Endothelial cell of umbilical vein (primary cell): ENCODE measurements at regions not wholly inside any gene's neighbourhood (a gene's known extent, or its start where the extent isn't known, plus 50 kb on each side); places are given as distances from the start of the nearest gene placed in this dataset.

Experiments
- BruUV-seq: library from RNA; stranded (reverse); fragments of 400-500 nt; replicated peaks from 2 replicates; lab custom pipeline; 2021; lab: Mats Ljungman, UMichigan
- CTCF ChIA-PET: fragments of 300-600, 350-600 bp; sonication (Branson Sonifier 250); formaldehyde crosslinking; loops from one replicate; lab custom pipeline; 2021; ENCODE audit warnings: antibody characterized with exemption, inconsistent platforms; lab: Charles Lee
- POLR2A ChIA-PET: fragments of 300-600, 350-600 bp; sonication (Branson Sonifier 250); formaldehyde crosslinking; loops from one replicate; lab custom pipeline; 2021; ENCODE audit warnings: antibody characterized with exemption, inconsistent platforms; lab: Charles Lee
- DNase-seq: peaks from one replicate; pipeline ENCODE4 v3.0.0-alpha.2; 2011; ENCODE audit warnings: low read depth, low spot score
- FAIRE-seq: peaks from 2 replicates; lab custom pipeline; 2011; peaks lifted over from hg19 to GRCh38; lab: Jason Lieb, UNC
- H2AFZ ChIP-seq: 2 replicates; pipeline ENCODE4 v1.6.0; 2012; ENCODE audit warnings: low read depth, low read length, control low read depth, inconsistent platforms
- H3K27ac ChIP-seq: 2 replicates; pipeline ENCODE4 v1.5.1; 2011; ENCODE audit warnings: low read depth, mild to moderate bottlenecking, control low read depth, low read length, moderate library complexity; ENCODE audit not compliant: insufficient read depth
- H3K27me3 ChIP-seq, 2 experiments: 2 replicates each; pipeline versions ENCODE4 v1.6.0 to v1.6.1; 2011; ENCODE audit warnings: low read length in 2 of 2, mixed read lengths in 1 of 2; ENCODE audit not compliant: control insufficient read depth in 2 of 2, insufficient read depth in 2 of 2
- H3K36me3 ChIP-seq, 2 experiments: 2 replicates in 1 of 2; 3 replicates in 1 of 2; pipeline ENCODE4 v1.5.1; 2011; ENCODE audit warnings: low read length in 2 of 2, mild to moderate bottlenecking in 1 of 2, moderate library complexity in 1 of 2; ENCODE audit not compliant: control insufficient read depth in 2 of 2, insufficient read depth in 2 of 2; ENCODE audit errors: extremely low read depth in 1 of 2
- H3K4me1 ChIP-seq: 3 replicates; pipeline ENCODE4 v1.5.1; 2011; ENCODE audit warnings: mild to moderate bottlenecking, low read length; ENCODE audit not compliant: control insufficient read depth, insufficient read depth; ENCODE audit errors: extremely low read depth
- H3K4me2 ChIP-seq: 2 replicates; pipeline ENCODE4 v1.6.1; 2011; ENCODE audit warnings: low read length, control low read depth, mixed read lengths; ENCODE audit not compliant: insufficient read depth
- H3K4me3 ChIP-seq, 3 experiments: fragments of 200-600 bp in 1 of 3; sonication (generic), shearing (Covaris generic) in 1 of 3; replicated peaks in 1 of 3; 2 replicates each; pipeline ENCODE4 v1.5.1; 2011 to 2016; ENCODE audit warnings: control low read depth in 3 of 3, low read length in 3 of 3, mild to moderate bottlenecking in 2 of 3, inconsistent platforms in 1 of 3, low read depth in 1 of 3, moderate library complexity in 1 of 3; ENCODE audit not compliant: insufficient read depth in 1 of 3
- H3K79me2 ChIP-seq: 2 replicates; pipeline ENCODE4 v1.6.0; 2012; ENCODE audit warnings: low read length, inconsistent platforms; ENCODE audit not compliant: control insufficient read depth, insufficient read depth
- H3K9ac ChIP-seq: replicated peaks from 2 replicates; pipeline ENCODE3; 2011; ENCODE audit warnings: low read length, control low read depth; ENCODE audit not compliant: insufficient read depth; ENCODE audit errors: extremely low read depth
- H3K9me1 ChIP-seq: replicated peaks from 3 replicates; pipeline ENCODE4 v1.6.0; 2011; ENCODE audit warnings: mild to moderate bottlenecking, low read length; ENCODE audit not compliant: control insufficient read depth, insufficient read depth; ENCODE audit errors: extremely low read depth
- H3K9me3 ChIP-seq: replicated peaks from 2 replicates; pipeline ENCODE4 v1.5.1; 2012; ENCODE audit warnings: low read length, inconsistent platforms; ENCODE audit not compliant: control insufficient read depth, insufficient read depth
- H4K20me1 ChIP-seq: replicated peaks from 2 replicates; pipeline ENCODE3; 2011; ENCODE audit warnings: mild to moderate bottlenecking, low read length; ENCODE audit not compliant: control insufficient read depth, insufficient read depth; ENCODE audit errors: extremely low read depth
- CTCF ChIP-seq, 2 donors: IDR thresholded peaks; 1 replicate in 1 of 2; 2 replicates in 1 of 2; pipeline ENCODE4 v1.5.1; 2011; ENCODE audit warnings: low read length in 2 of 2, mild to moderate bottlenecking in 2 of 2, moderate library complexity in 2 of 2, control low read depth in 1 of 2, inconsistent platforms in 1 of 2, low read depth in 1 of 2; ENCODE audit not compliant: insufficient read depth in 1 of 2; ENCODE audit errors: extremely low read depth in 1 of 2
- EZH2 ChIP-seq: IDR thresholded peaks from 2 replicates; pipeline ENCODE4 v1.6.1; 2012; ENCODE audit warnings: borderline replicate concordance, low read depth, mild to moderate bottlenecking, moderate library complexity, low read length, inconsistent platforms; ENCODE audit not compliant: severe bottlenecking
- FOS ChIP-seq: IDR thresholded peaks from 2 replicates; pipeline ENCODE4 v1.6.1; 2011; ENCODE audit warnings: mild to moderate bottlenecking, low read length, moderate library complexity, borderline replicate concordance; ENCODE audit not compliant: insufficient read depth
- JUN ChIP-seq: IDR thresholded peaks from 2 replicates; pipeline ENCODE4 v1.6.1; 2011; ENCODE audit warnings: borderline replicate concordance, low read depth; ENCODE audit not compliant: insufficient read length, insufficient read depth
- MAX ChIP-seq: IDR thresholded peaks from 2 replicates; pipeline ENCODE4 v1.6.1; 2011; ENCODE audit not compliant: insufficient read depth, insufficient read length
- MYC ChIP-seq: IDR thresholded peaks from one replicate; pipeline ENCODE4 v1.6.1; 2011; ENCODE audit warnings: mild to moderate bottlenecking, low read depth, low read length
- POLR2A ChIP-seq: IDR thresholded peaks from 2 replicates; pipeline ENCODE4 v1.6.1; 2012; ENCODE audit warnings: low read depth, mild to moderate bottlenecking, control low read depth, low read length
- POLR2AphosphoS5 ChIP-seq: IDR thresholded peaks from 2 replicates; pipeline ENCODE4 v1.6.1; 2012; ENCODE audit warnings: low read depth, mild to moderate bottlenecking, control low read depth, low read length, moderate library complexity; ENCODE audit not compliant: insufficient read depth
- dilution Hi-C: fragments of 300-500 bp; cut with MboI; formaldehyde crosslinking; loops from one replicate; pipeline ENCODE4 v1.15.0; 2019; ENCODE audit warnings: low sequenced_read_pairs; ENCODE audit not compliant: extremely low pct_ligation_motif_present
- intact Hi-C: fragments of 100-400 bp; cut with micrococcal nuclease; formaldehyde crosslinking; loops from one replicate; pipeline ENCODE4 v1.10.0; 2022

DNA sequence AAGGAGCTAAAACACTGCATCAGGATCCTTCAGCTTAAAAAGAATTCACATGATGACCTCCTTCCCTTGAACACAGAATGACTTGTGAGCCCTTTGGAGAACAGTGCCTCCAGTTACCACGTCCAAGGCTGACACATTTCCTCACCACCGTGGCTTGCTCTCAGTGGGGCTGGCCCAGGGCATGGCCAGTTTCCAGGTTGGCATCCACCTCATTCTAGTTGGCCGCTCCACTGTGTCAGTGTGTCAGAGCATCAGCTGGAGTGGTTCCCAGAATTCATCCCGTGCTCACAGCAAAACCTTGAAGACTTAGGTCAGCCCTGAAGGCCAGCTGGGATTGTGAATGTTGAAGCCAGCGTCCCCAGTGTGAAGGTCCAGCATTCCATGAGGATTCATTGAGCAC is 158.5 kb downstream of the INSIG2 start:
- H3K4me1 ChIP-seq = no peaks in the 10 kb centered on the region
- ChIA-PET POLR2A (no interaction called here), CTCF (interaction anchor here (1.6 kb wide), 1 partner anchor 609 kb away, joined by 7 read pairs; no protein-coding TSS in a partner anchor)
- dilution Hi-C loops (no loop called here), intact Hi-C loops (no loop called here)
- no peak overlapping the region for H3K4me2 ChIP-seq
- no peak overlapping the region for H2AFZ ChIP-seq
- H3K9me1 ChIP-seq = no peaks in the 10 kb centered on the region
- H3K27me3 ChIP-seq = no peaks in the 10 kb centered on the region
- H3K36me3 ChIP-seq = no peaks in the 10 kb centered on the region
- H4K20me1 ChIP-seq = no peaks in the 10 kb centered on the region
- FAIRE-seq = no peak
- no peak for DNase-seq
- H3K4me3 ChIP-seq = no peak overlapping the region
- H3K79me2 ChIP-seq = no peaks in the 10 kb centered on the region
- no peaks in the 10 kb centered on the region for H3K9me3 ChIP-seq
- no peak for TF ChIP-seq CTCF (IDR thresholded peaks at IDR 0.05; ENCODE audit: extremely low read depth in 1 of 2, insufficient read depth in 1 of 2, low read depth in 1 of 2, low read length in 2 of 2)
- TF ChIP-seq MYC = no peak
- no peak for TF ChIP-seq EZH2
- no peak for TF ChIP-seq FOS
- TF ChIP-seq POLR2A = no peak
- no peak for TF ChIP-seq MAX
- TF ChIP-seq POLR2AphosphoS5 = no peak
- no peak for TF ChIP-seq JUN
- H3K9ac ChIP-seq = no peak overlapping the region
- BruUV-seq = no TSS peak
- no peak overlapping the region for H3K27ac ChIP-seq
